H1 (cell line): ENCODE measurements at regions not wholly inside any gene's neighbourhood (a gene's known extent, or its start where the extent isn't known, plus 50 kb on each side); places are given as distances from the start of the nearest gene placed in this dataset.

Experiments used
- ATF2 ChIP-seq: IDR thresholded peaks from 2 replicates; pipeline ENCODE4 v1.6.1; 2012; ENCODE audit warnings: low read length, inconsistent platforms
- CEBPB ChIP-seq: IDR thresholded peaks from 2 replicates; pipeline ENCODE4 v1.6.1; 2012; ENCODE audit warnings: low read depth, low read length
- CTCF ChIP-seq, 3 experiments: IDR thresholded peaks; 1 replicate in 2 of 3; 2 replicates in 1 of 3; pipeline versions ENCODE4 v1.5.1 to v1.6.1; 2011; ENCODE audit warnings: low read length in 3 of 3, mild to moderate bottlenecking in 3 of 3, inconsistent platforms in 2 of 3, low read depth in 1 of 3, moderate library complexity in 1 of 3; ENCODE audit not compliant: insufficient read depth in 1 of 3; ENCODE audit errors: control extremely low read depth in 1 of 3
- EGR1 ChIP-seq: IDR thresholded peaks from 2 replicates; pipeline ENCODE4 v1.6.1; 2011; ENCODE audit warnings: low read depth, low read length, borderline replicate concordance
- EP300 ChIP-seq, 2 experiments: IDR thresholded peaks; 1 replicate in 1 of 2; 2 replicates in 1 of 2; pipeline ENCODE4 v1.6.1; 2011 to 2012; ENCODE audit warnings: low read depth in 2 of 2, low read length in 2 of 2, mild to moderate bottlenecking in 2 of 2, borderline replicate concordance in 1 of 2, inconsistent platforms in 1 of 2, moderate library complexity in 1 of 2
- JUND ChIP-seq: IDR thresholded peaks from 2 replicates; pipeline ENCODE4 v1.6.1; 2011; ENCODE audit warnings: mild to moderate bottlenecking, improper control_type of control experiment, low read length
- MAX ChIP-seq: IDR thresholded peaks from 2 replicates; pipeline ENCODE4 v1.6.1; 2012; ENCODE audit warnings: inconsistent platforms
- POLR2A ChIP-seq, 2 experiments: IDR thresholded peaks; 1 replicate in 1 of 2; 2 replicates in 1 of 2; pipeline ENCODE4 v1.6.1; 2011; ENCODE audit warnings: low read depth in 2 of 2, low read length in 2 of 2, mild to moderate bottlenecking in 2 of 2; ENCODE audit errors: control extremely low read depth in 1 of 2
- POLR2AphosphoS5 ChIP-seq: IDR thresholded peaks from 2 replicates; pipeline ENCODE4 v1.6.1; 2011; ENCODE audit warnings: low read depth, low read length
- RBBP5 ChIP-seq: IDR thresholded peaks from 2 replicates; pipeline ENCODE4 v1.7.1; 2012; ENCODE audit warnings: low read depth, mild to moderate bottlenecking, inconsistent platforms, low read length, moderate library complexity, borderline replicate concordance
- RFX5 ChIP-seq: IDR thresholded peaks from 2 replicates; pipeline ENCODE4 v1.6.1; 2011; ENCODE audit warnings: low read depth, low read length, improper control_type of control experiment, borderline replicate concordance

GRCh38 chr21:27532076-27532475, 565.2 kb upstream of the ADAMTS5 start:
- TF ChIP-seq CTCF (IDR thresholded peaks at IDR 0.05; ENCODE audit: control extremely low read depth in 1 of 3, insufficient read depth in 1 of 3, low read depth in 1 of 3, low read length in 3 of 3) (no peak), EGR1 (no peak), EP300 (IDR thresholded peaks at IDR 0.05; ENCODE audit: borderline replicate concordance in 1 of 2, low read depth in 2 of 2, low read length in 2 of 2) (no peak), POLR2A (IDR thresholded peaks at IDR 0.05; ENCODE audit: control extremely low read depth in 1 of 2, low read depth in 2 of 2, low read length in 2 of 2) (no peak), MAX (no peak), RFX5 (no peak), POLR2AphosphoS5 (no peak), JUND (no peak), CEBPB (no peak), ATF2 (no peak), RBBP5 (no peak)
